ENCODE measurements at regions not wholly inside any gene's neighbourhood (a gene's known extent, or its start where the extent isn't known, plus 50 kb on each side); places are given as distances from the start of the nearest gene placed in this dataset.

DNA sequence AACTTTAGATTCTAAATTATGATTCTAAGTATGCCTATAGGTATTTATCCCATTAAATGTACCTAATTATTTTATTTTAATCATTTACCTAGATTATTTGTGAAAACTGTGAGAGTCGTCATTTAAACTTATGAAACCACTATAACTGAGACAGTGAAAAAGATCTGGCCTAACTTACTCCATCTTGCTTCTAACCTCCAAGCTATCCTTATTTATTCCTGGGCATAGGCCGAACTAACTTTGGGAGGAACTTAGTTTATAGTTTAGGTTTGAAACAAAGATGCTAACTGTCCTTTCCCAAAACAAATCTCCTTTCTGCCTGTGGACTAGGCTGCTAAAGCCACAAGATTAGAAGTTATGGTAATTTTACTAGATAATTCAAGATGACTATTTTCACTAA is 79.7 kb upstream of the PPP2R5C start:
- FAIRE-seq (no peak), DNase-seq (no peak)
- Histone ChIP-seq H3K9me3 (ENCODE audit: control insufficient read depth in 2 of 3, insufficient read depth in 1 of 3, low read length in 3 of 3) (peaks cover 0 to 2% (median 0%) of the 10 kb centered on the region in 3 donors), H3K4me3 (ENCODE audit: low read length in 3 of 3) (no peak overlapping the region), H3K36me3 (ENCODE audit: control insufficient read depth in 2 of 3, insufficient read depth in 3 of 3, low read length in 3 of 3) (no peaks in the 10 kb centered on the region), H3K4me1 (ENCODE audit: control insufficient read depth in 2 of 3, insufficient read depth in 2 of 3, low read depth in 1 of 3, low read length in 3 of 3) (no peaks in the 10 kb centered on the region), H3K27ac (ENCODE audit: low read depth in 2 of 2, low read length in 2 of 2) (no peak overlapping the region), H3K27me3 (ENCODE audit: control insufficient read depth, insufficient read depth, low read length) (peaks cover 3% of the 10 kb centered on the region), H3K9ac (ENCODE audit: low read length in 3 of 3) (no peak overlapping the region)
- intact Hi-C loops (cut with DNase I), result no loop called here
- TF ChIP-seq, protein P1, sequence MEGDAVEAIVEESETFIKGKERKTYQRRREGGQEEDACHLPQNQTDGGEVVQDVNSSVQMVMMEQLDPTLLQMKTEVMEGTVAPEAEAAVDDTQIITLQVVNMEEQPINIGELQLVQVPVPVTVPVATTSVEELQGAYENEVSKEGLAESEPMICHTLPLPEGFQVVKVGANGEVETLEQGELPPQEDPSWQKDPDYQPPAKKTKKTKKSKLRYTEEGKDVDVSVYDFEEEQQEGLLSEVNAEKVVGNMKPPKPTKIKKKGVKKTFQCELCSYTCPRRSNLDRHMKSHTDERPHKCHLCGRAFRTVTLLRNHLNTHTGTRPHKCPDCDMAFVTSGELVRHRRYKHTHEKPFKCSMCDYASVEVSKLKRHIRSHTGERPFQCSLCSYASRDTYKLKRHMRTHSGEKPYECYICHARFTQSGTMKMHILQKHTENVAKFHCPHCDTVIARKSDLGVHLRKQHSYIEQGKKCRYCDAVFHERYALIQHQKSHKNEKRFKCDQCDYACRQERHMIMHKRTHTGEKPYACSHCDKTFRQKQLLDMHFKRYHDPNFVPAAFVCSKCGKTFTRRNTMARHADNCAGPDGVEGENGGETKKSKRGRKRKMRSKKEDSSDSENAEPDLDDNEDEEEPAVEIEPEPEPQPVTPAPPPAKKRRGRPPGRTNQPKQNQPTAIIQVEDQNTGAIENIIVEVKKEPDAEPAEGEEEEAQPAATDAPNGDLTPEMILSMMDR (IDR thresholded peaks at IDR 0.05; ENCODE audit: borderline replicate concordance, extremely low read depth, insufficient read depth), result no peak

GRCh38 chr14:101683365-101683764 is 78.1 kb upstream of the PPP2R5C start:
- no peaks in the 10 kb centered on the region for H3K4me1 ChIP-seq (ENCODE audit: control insufficient read depth in 2 of 3, insufficient read depth in 2 of 3, low read depth in 1 of 3, low read length in 3 of 3)
- H3K9me3 ChIP-seq (ENCODE audit: control insufficient read depth in 2 of 3, insufficient read depth in 1 of 3, low read length in 3 of 3), result peaks cover 0 to 2% (median 0%) of the 10 kb centered on the region in 3 donors
- H3K36me3 ChIP-seq (ENCODE audit: control insufficient read depth in 2 of 3, insufficient read depth in 3 of 3, low read length in 3 of 3), result no peaks in the 10 kb centered on the region
- peaks cover 3% of the 10 kb centered on the region for H3K27me3 ChIP-seq (ENCODE audit: control insufficient read depth, insufficient read depth, low read length)
- no peak overlapping the region for H3K9ac ChIP-seq (ENCODE audit: low read length in 3 of 3)
- DNase-seq (no peak), FAIRE-seq (no peak)
- H3K27ac ChIP-seq (ENCODE audit: low read depth in 2 of 2, low read length in 2 of 2), result no peak overlapping the region
- intact Hi-C loops (cut with DNase I), result no loop called here
- no peak overlapping the region for H3K4me3 ChIP-seq (ENCODE audit: low read length in 3 of 3)
- TF ChIP-seq, protein P1 (IDR thresholded peaks at IDR 0.05; ENCODE audit: borderline replicate concordance, extremely low read depth, insufficient read depth), result no peak

DNA sequence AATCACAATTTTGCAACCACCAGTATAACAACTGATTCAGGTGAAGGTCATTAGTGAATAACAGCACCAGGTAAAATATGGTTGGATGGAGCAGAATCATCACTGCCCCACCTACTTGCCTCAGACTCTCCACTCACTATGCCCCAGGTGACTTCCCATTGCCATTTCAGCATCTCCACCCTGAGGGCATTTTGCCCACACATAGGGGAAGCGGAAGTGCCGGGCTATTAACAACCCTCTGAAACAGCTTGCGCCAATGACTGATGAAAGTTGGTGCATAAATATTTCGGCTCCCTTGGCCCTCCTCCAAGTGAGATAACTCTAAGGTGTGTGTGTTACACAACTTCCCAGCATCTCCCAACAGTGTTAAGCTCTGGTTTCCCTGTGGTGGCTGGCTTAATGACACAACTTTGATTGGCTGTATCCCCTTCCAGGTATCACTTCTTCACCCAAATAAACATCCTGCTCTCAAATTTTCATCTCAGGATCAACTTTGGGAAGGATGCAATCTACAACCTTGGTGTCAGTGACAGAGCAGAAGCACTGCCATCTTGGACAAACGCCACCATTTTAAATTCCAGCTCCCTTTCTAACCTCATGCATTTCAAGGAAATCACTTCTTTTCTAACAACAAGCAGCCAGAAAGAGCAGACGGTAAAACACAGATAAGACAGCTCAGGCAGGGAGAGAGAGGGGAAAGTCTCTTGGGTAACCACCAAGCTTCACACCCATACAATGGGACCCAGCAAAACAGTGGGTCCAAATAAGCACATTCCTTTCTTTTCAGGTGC is 73.6 kb upstream of the PPP2R5C start:
- Histone ChIP-seq H3K4me1 (ENCODE audit: control insufficient read depth in 2 of 3, insufficient read depth in 2 of 3, low read depth in 1 of 3, low read length in 3 of 3) (no peaks in the 10 kb centered on the region), H3K27me3 (ENCODE audit: control insufficient read depth, insufficient read depth, low read length) (peaks cover 3% of the 10 kb centered on the region), H3K36me3 (ENCODE audit: control insufficient read depth in 2 of 3, insufficient read depth in 3 of 3, low read length in 3 of 3) (no peaks in the 10 kb centered on the region), H3K27ac (ENCODE audit: low read depth in 2 of 2, low read length in 2 of 2) (no peak overlapping the region), H3K4me3 (ENCODE audit: low read length in 3 of 3) (no peak overlapping the region), H3K9ac (ENCODE audit: low read length in 3 of 3) (no peak overlapping the region), H3K9me3 (ENCODE audit: control insufficient read depth in 2 of 3, insufficient read depth in 1 of 3, low read length in 3 of 3) (peaks cover 0 to 2% (median 0%) of the 10 kb centered on the region in 3 donors)
- no peak for FAIRE-seq
- DNase-seq, result no peak
- TF ChIP-seq, protein P1 (IDR thresholded peaks at IDR 0.05; ENCODE audit: borderline replicate concordance, extremely low read depth, insufficient read depth), result no peak
- intact Hi-C loops (cut with DNase I), result no loop called here

Data from kidney (tissue), 13 donors.